ENCODE measurements at regions not wholly inside any gene's neighbourhood (a gene's known extent, or its start where the extent isn't known, plus 50 kb on each side); places are given as distances from the start of the nearest gene placed in this dataset.

- H3K36me3 ChIP-seq (replicated peaks in 1 of 2; ENCODE audit: control insufficient read depth in 1 of 2, insufficient read depth in 2 of 2, low read length in 1 of 2) = no peaks in the 10 kb centered on the region
- no peak overlapping the region for H2AFZ ChIP-seq (ENCODE audit: low read depth)
- no peak overlapping the region for H3K4me2 ChIP-seq
- CTCF ChIA-PET = no interaction called here
- TF ChIP-seq POLR2AphosphoS5 (IDR thresholded peaks at IDR 0.05; ENCODE audit: low read depth, low read length) (no peak), ELF1 (IDR thresholded peaks at IDR 0.05) (no peak), PBX3 (IDR thresholded peaks at IDR 0.05) (no peak), ZBTB33 (IDR thresholded peaks at IDR 0.05; ENCODE audit: borderline replicate concordance, low read depth) (no peak)
- no peaks in the 10 kb centered on the region for H3K9me3 ChIP-seq
- no peak for DNase-seq
- no peaks in the 10 kb centered on the region; the same call in 1 of the 2 replicates for H3K27me3 ChIP-seq (ENCODE audit: insufficient read depth)
- no peaks in the 10 kb centered on the region for H3K4me1 ChIP-seq (ENCODE audit: control insufficient read depth in 1 of 2, insufficient read depth in 2 of 2, low read depth in 1 of 2, low read length in 1 of 2)
- H3K4me3 ChIP-seq (ENCODE audit: low read depth in 2 of 2, low read length in 1 of 2) = no peak overlapping the region
- POLR2A ChIA-PET = no interaction called here
- H3K79me2 ChIP-seq (ENCODE audit: insufficient read depth) = no peaks in the 10 kb centered on the region
- no peaks in the 10 kb centered on the region for H3F3A ChIP-seq (replicated peaks; ENCODE audit: insufficient read depth)
- no peak overlapping the region for H3K27ac ChIP-seq (ENCODE audit: low read depth in 2 of 2, low read length in 1 of 2)
- H3K9ac ChIP-seq = no peak overlapping the region
- no peaks in the 10 kb centered on the region for H3K9me2 ChIP-seq
- no peaks in the 10 kb centered on the region for H4K20me1 ChIP-seq (ENCODE audit: insufficient read depth)
Measured at GRCh38 chr6:54026652-54027400, 84.4 kb upstream of the MLIP start.

- TF ChIP-seq TEAD4 (IDR thresholded peaks at IDR 0.05; ENCODE audit: borderline replicate concordance, insufficient read depth) (no peak), RFX5 (IDR thresholded peaks at IDR 0.05; ENCODE audit: low read length) (no peak), FOXM1 (IDR thresholded peaks at IDR 0.05; ENCODE audit: low read depth) (no peak), MXI1 (IDR thresholded peaks at IDR 0.05; ENCODE audit: low read depth, low read length) (no peak), REST (IDR thresholded peaks at IDR 0.05; ENCODE audit: low read depth, low read length) (no peak), EZH2phosphoT487 (IDR thresholded peaks at IDR 0.05; ENCODE audit: borderline replicate concordance, low read depth) (no peak), ZBTB33 (IDR thresholded peaks at IDR 0.05; ENCODE audit: borderline replicate concordance, low read depth) (no peak), CTCF (IDR thresholded peaks at IDR 0.05) (no peak)
- 0 out of 4 replicates have a peak overlapping the region, but pooled peaks of 1 of the 2 experiments have one; percentile 3 for H3K4me3 ChIP-seq (ENCODE audit: low read depth in 2 of 2, low read length in 1 of 2)
- no peaks in the 10 kb centered on the region for H3K36me3 ChIP-seq (replicated peaks in 1 of 2; ENCODE audit: control insufficient read depth in 1 of 2, insufficient read depth in 2 of 2, low read length in 1 of 2)
- H3K4me1 ChIP-seq (ENCODE audit: control insufficient read depth in 1 of 2, insufficient read depth in 2 of 2, low read depth in 1 of 2, low read length in 1 of 2) = no peaks in the 10 kb centered on the region
- no peak for DNase-seq
- H3F3A ChIP-seq (replicated peaks; ENCODE audit: insufficient read depth) = no peaks in the 10 kb centered on the region
- CTCF ChIA-PET = no interaction called here
- H3K9me2 ChIP-seq = no peaks in the 10 kb centered on the region
- no peaks in the 10 kb centered on the region for H3K9me3 ChIP-seq
- POLR2A ChIA-PET = no interaction called here
- peak overlapping the region in 1 of 2 experiments; percentile 51; a peak in 1 of 4 replicates for H3K27ac ChIP-seq (ENCODE audit: low read depth in 2 of 2, low read length in 1 of 2)
- no peaks in the 10 kb centered on the region for H3K79me2 ChIP-seq (ENCODE audit: insufficient read depth)
- WGBS (ENCODE audit: low lambda C conversion rate) = 12% methylated on average over 3 of the region's 3 CpGs
- H3K9ac ChIP-seq = no peak overlapping the region
- H3K4me2 ChIP-seq = no peak overlapping the region
- no peaks in the 10 kb centered on the region for H4K20me1 ChIP-seq (ENCODE audit: insufficient read depth)
- no peaks in the 10 kb centered on the region; the same call in 1 of the 2 replicates for H3K27me3 ChIP-seq (ENCODE audit: insufficient read depth)
- H2AFZ ChIP-seq (ENCODE audit: low read depth) = no peak overlapping the region
Measured at GRCh38 chr6:54028170-54028569, 83.1 kb upstream of the MLIP start.
